ENCODE measurements at regions not wholly inside any gene's neighbourhood (a gene's known extent, or its start where the extent isn't known, plus 50 kb on each side); places are given as distances from the start of the nearest gene placed in this dataset.

- no peak overlapping the region for H3K27ac Mint-ChIP-seq (ENCODE audit: unreplicated experiment)
Measured at GRCh38 chr13:47186471-47186870, 289.6 kb upstream of the HTR2A start.

DNA sequence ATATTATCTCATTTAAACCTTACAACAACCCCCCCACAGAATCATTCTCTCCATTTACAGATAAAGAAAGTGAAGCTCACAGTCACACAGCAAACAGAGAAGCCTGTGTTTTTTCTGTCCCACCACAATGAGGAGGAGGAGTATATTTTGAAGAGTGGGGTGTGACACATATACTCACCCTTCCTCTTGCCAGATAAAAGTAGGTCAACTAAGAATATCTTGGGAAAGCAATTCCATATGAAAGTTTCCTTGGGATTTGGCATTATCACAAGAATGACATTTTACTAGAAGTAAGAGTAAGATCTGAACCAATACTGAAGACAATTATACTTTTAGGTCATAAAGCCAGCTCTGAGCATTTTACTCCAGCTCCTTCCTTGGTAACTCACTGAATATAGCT is 287.5 kb upstream of the HTR2A start:
- H3K9me3 Mint-ChIP-seq: no peaks in the 10 kb centered on the region
- no peaks in the 10 kb centered on the region for H3K36me3 Mint-ChIP-seq (ENCODE audit: low read depth)
- H3K4me1 Mint-ChIP-seq: no peaks in the 10 kb centered on the region
- no peaks in the 10 kb centered on the region for H3K27me3 Mint-ChIP-seq (ENCODE audit: low read depth)
- TF ChIP-seq, protein P1, sequence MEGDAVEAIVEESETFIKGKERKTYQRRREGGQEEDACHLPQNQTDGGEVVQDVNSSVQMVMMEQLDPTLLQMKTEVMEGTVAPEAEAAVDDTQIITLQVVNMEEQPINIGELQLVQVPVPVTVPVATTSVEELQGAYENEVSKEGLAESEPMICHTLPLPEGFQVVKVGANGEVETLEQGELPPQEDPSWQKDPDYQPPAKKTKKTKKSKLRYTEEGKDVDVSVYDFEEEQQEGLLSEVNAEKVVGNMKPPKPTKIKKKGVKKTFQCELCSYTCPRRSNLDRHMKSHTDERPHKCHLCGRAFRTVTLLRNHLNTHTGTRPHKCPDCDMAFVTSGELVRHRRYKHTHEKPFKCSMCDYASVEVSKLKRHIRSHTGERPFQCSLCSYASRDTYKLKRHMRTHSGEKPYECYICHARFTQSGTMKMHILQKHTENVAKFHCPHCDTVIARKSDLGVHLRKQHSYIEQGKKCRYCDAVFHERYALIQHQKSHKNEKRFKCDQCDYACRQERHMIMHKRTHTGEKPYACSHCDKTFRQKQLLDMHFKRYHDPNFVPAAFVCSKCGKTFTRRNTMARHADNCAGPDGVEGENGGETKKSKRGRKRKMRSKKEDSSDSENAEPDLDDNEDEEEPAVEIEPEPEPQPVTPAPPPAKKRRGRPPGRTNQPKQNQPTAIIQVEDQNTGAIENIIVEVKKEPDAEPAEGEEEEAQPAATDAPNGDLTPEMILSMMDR (conservative IDR thresholded peaks at IDR 0.05): no peak
- no peak overlapping the region for H3K27ac Mint-ChIP-seq (ENCODE audit: unreplicated experiment)
- no peak for DNase-seq (ENCODE audit: low read depth, low spot score)
- H3K4me3 Mint-ChIP-seq: no peak overlapping the region

More at GRCh38 chr13:47186471-47186870, 289.6 kb upstream of the HTR2A start:
- Mint-ChIP-seq H3K4me3 (no peak overlapping the region), H3K36me3 (ENCODE audit: low read depth) (no peaks in the 10 kb centered on the region), H3K4me1 (no peaks in the 10 kb centered on the region), H3K9me3 (no peaks in the 10 kb centered on the region), H3K27me3 (ENCODE audit: low read depth) (no peaks in the 10 kb centered on the region)
- no peak for DNase-seq (ENCODE audit: low read depth, low spot score)
- TF ChIP-seq, protein P1 (conservative IDR thresholded peaks at IDR 0.05): no peak

DNA sequence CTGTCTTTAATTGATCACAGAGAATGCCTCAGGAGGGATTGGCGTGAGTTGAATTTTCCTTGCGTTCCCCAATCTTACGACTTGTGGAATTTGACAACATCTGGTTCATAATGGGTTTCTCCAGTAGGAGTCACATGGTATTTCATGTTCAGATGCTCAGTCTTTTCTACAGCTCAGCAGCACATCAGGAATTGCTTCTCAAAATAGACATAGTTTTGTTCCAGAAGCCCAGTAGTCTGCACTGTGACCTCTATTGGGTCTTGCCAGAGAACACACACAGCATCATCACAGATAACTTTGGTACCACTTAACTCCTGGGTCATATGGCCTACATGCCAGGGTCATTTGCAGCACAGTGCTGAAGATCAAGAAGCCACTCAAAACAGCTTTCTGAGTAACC is 282.5 kb upstream of the HTR2A start:
- Mint-ChIP-seq H3K27ac (ENCODE audit: unreplicated experiment) (no peak overlapping the region), H3K27me3 (ENCODE audit: low read depth) (no peaks in the 10 kb centered on the region), H3K9me3 (no peaks in the 10 kb centered on the region), H3K4me1 (no peaks in the 10 kb centered on the region), H3K4me3 (no peak overlapping the region), H3K36me3 (ENCODE audit: low read depth) (no peaks in the 10 kb centered on the region)
- TF ChIP-seq, protein P1 (conservative IDR thresholded peaks at IDR 0.05): no peak
- no peak for DNase-seq (ENCODE audit: low read depth, low spot score)

GRCh38 chr13:47178090-47178950 is 281.5 kb upstream of the HTR2A start:
- H3K27me3 Mint-ChIP-seq (ENCODE audit: low read depth): no peaks in the 10 kb centered on the region
- H3K4me3 Mint-ChIP-seq: no peak overlapping the region
- no peak for DNase-seq (ENCODE audit: low read depth, low spot score)
- TF ChIP-seq, protein P1 (conservative IDR thresholded peaks at IDR 0.05): no peak
- H3K4me1 Mint-ChIP-seq: no peaks in the 10 kb centered on the region
- no peaks in the 10 kb centered on the region for H3K9me3 Mint-ChIP-seq
- no peaks in the 10 kb centered on the region for H3K36me3 Mint-ChIP-seq (ENCODE audit: low read depth)
- no peak overlapping the region for H3K27ac Mint-ChIP-seq (ENCODE audit: unreplicated experiment)

- H3K9me3 Mint-ChIP-seq: no peaks in the 10 kb centered on the region
- H3K27me3 Mint-ChIP-seq (ENCODE audit: low read depth): no peaks in the 10 kb centered on the region
- H3K27ac Mint-ChIP-seq (ENCODE audit: unreplicated experiment): no peak overlapping the region
- TF ChIP-seq, protein P1 (conservative IDR thresholded peaks at IDR 0.05): no peak
- DNase-seq (ENCODE audit: low read depth, low spot score): no peak
- H3K4me3 Mint-ChIP-seq: no peak overlapping the region
- no peaks in the 10 kb centered on the region for H3K36me3 Mint-ChIP-seq (ENCODE audit: low read depth)
- H3K4me1 Mint-ChIP-seq: no peaks in the 10 kb centered on the region
Measured at GRCh38 chr13:47175172-47175866, 278.5 kb upstream of the HTR2A start.

All from neural crest cell (in vitro differentiated cells).